ENCODE measurements at regions not wholly inside any gene's neighbourhood (a gene's known extent, or its start where the extent isn't known, plus 50 kb on each side); places are given as distances from the start of the nearest gene placed in this dataset.

DNA sequence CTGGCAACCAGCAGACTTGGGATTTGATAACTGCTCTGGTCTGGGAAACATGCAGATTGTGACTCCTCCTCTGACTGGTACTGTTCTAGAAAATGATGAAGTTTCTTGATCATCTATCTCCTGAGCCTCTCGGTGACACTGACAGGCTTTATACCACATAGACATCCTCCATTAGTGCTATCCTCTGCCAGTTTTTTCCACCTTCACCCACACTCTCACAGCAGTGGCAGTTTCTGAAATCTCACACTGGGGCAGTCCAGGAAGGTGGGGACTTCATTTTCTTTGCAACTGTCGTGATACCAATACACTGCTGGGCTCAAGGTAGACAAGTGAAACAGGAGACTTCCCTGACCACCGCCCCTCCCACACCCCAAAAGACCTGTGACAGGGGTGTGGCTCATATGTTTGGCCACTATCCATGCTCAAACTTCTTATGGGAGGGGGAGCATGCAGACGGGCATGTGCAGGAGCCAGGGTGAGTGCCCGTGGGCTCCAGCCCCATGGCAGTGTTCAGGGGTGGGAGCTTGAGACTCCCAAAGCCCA is 66.3 kb upstream of the RMDN2 start:
- TF ChIP-seq, protein P1, sequence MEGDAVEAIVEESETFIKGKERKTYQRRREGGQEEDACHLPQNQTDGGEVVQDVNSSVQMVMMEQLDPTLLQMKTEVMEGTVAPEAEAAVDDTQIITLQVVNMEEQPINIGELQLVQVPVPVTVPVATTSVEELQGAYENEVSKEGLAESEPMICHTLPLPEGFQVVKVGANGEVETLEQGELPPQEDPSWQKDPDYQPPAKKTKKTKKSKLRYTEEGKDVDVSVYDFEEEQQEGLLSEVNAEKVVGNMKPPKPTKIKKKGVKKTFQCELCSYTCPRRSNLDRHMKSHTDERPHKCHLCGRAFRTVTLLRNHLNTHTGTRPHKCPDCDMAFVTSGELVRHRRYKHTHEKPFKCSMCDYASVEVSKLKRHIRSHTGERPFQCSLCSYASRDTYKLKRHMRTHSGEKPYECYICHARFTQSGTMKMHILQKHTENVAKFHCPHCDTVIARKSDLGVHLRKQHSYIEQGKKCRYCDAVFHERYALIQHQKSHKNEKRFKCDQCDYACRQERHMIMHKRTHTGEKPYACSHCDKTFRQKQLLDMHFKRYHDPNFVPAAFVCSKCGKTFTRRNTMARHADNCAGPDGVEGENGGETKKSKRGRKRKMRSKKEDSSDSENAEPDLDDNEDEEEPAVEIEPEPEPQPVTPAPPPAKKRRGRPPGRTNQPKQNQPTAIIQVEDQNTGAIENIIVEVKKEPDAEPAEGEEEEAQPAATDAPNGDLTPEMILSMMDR (IDR thresholded peaks at IDR 0.05), result no peak
- no peak for TF ChIP-seq POLR2AphosphoS5 (IDR thresholded peaks at IDR 0.05)

All from prostate gland (tissue), 2 donors.